Gastroesophageal sphincter (tissue), 4 donors: ENCODE measurements at regions not wholly inside any gene's neighbourhood (a gene's known extent, or its start where the extent isn't known, plus 50 kb on each side); places are given as distances from the start of the nearest gene placed in this dataset.

Source experiments
- ATAC-seq: fragments of 150-250 bp; one replicate; pipeline ENCODE4 v1.9.1; 2016; ENCODE audit warnings: mild to moderate bottlenecking, moderate library complexity
- H3K27ac ChIP-seq, 4 donors: fragments of 200-600 bp; sonication (generic) in 3 of 4; 1 replicate in 3 of 4; 2 replicates in 1 of 4; pipeline ENCODE4 v1.5.1; 2016 to 2019
- H3K27me3 ChIP-seq: fragments of 200-600 bp; sonication (generic); one replicate; pipeline ENCODE4 v1.5.1; 2019
- H3K36me3 ChIP-seq, 2 donors: fragments of 200-600 bp; sonication (generic); one replicate each; pipeline ENCODE4 v1.5.1; 2019; ENCODE audit warnings: control low read depth in 1 of 2
- H3K4me1 ChIP-seq, 3 donors: fragments of 200-600 bp; sonication (generic); 1 replicate in 2 of 3; 2 replicates in 1 of 3; pipeline ENCODE4 v1.5.1; 2016 to 2019; ENCODE audit warnings: control low read depth in 2 of 3
- H3K4me3 ChIP-seq, 2 donors: fragments of 200-600 bp; sonication (generic); one replicate each; pipeline ENCODE4 v1.5.1; 2019; ENCODE audit warnings: mild to moderate bottlenecking in 1 of 2, moderate library complexity in 1 of 2
- H3K9me3 ChIP-seq, 3 donors: fragments of 200-600 bp; sonication (generic); one replicate each; pipeline ENCODE4 v1.5.1; 2017 to 2019; ENCODE audit warnings: control low read depth in 2 of 3
- EP300 ChIP-seq: sonication (generic); formaldehyde crosslinking; IDR thresholded peaks from one replicate; pipeline ENCODE4 v1.6.1; 2017; ENCODE audit warnings: antibody characterized with exemption, mild to moderate bottlenecking
- POLR2A ChIP-seq, 2 donors: fragments of 450-650 bp; IDR thresholded peaks; one replicate each; pipeline ENCODE4 v1.6.1; 2017; ENCODE audit warnings: antibody characterized with exemption in 2 of 2, mild to moderate bottlenecking in 2 of 2, moderate library complexity in 1 of 2
- POLR2AphosphoS5 ChIP-seq: sonication (generic); formaldehyde crosslinking; IDR thresholded peaks from one replicate; pipeline ENCODE4 v1.6.1; 2017; ENCODE audit warnings: antibody characterized with exemption
- WGBS, 2 donors: methylation state at CpG; one replicate each; pipeline ENCODE4 v1.1.5; 2018; ENCODE audit warnings: low coverage in 1 of 2; 5-methylcytosine and 5-hydroxymethylcytosine counted together
- TF ChIP-seq, protein P1 (sequence below), 4 experiments: fragments of 200-600 bp in 2 of 4; fragments of 450-650 bp in 2 of 4; sonication (generic) in 1 of 4; IDR thresholded peaks; one replicate each; pipeline ENCODE4 v1.5.1; 2017 to 2019; ENCODE audit warnings: antibody characterized with exemption in 4 of 4, mild to moderate bottlenecking in 2 of 4, moderate library complexity in 2 of 4

DNA sequence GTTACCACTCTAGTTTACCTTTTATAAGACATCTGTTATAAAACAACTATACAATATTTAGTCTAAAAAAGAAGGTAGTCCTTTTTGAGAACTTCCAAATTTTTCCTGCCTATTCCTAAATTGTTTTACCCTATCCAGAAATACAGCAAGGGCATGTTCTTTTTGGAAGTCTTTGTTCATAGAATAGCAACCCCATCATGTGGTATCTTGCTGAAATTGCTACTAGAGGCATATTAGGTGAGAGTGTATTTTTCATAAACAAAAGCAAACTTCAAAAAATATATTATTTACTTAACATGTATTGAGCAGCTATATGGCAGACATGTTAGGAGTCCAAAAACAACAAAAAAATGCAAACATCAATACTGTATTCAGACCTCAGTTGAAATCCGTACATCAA lies 371.8 kb upstream of the NRSN1 start:
- no peak for ATAC-seq
- Histone ChIP-seq H3K9me3 (no peaks in the 10 kb centered on the region), H3K27ac (no peak overlapping the region), H3K27me3 (no peaks in the 10 kb centered on the region), H3K36me3 (no peaks in the 10 kb centered on the region), H3K4me1 (no peaks in the 10 kb centered on the region), H3K4me3 (no peak overlapping the region)
- WGBS, 2 donors = 82 to 100% methylated on average over 1 of the region's 1 CpG
- TF ChIP-seq EP300 (no peak), POLR2AphosphoS5 (no peak)
- TF ChIP-seq, protein P1, sequence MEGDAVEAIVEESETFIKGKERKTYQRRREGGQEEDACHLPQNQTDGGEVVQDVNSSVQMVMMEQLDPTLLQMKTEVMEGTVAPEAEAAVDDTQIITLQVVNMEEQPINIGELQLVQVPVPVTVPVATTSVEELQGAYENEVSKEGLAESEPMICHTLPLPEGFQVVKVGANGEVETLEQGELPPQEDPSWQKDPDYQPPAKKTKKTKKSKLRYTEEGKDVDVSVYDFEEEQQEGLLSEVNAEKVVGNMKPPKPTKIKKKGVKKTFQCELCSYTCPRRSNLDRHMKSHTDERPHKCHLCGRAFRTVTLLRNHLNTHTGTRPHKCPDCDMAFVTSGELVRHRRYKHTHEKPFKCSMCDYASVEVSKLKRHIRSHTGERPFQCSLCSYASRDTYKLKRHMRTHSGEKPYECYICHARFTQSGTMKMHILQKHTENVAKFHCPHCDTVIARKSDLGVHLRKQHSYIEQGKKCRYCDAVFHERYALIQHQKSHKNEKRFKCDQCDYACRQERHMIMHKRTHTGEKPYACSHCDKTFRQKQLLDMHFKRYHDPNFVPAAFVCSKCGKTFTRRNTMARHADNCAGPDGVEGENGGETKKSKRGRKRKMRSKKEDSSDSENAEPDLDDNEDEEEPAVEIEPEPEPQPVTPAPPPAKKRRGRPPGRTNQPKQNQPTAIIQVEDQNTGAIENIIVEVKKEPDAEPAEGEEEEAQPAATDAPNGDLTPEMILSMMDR (IDR thresholded peaks at IDR 0.05) = peak in 2 of 4 experiments; percentile 16 to 21

DNA sequence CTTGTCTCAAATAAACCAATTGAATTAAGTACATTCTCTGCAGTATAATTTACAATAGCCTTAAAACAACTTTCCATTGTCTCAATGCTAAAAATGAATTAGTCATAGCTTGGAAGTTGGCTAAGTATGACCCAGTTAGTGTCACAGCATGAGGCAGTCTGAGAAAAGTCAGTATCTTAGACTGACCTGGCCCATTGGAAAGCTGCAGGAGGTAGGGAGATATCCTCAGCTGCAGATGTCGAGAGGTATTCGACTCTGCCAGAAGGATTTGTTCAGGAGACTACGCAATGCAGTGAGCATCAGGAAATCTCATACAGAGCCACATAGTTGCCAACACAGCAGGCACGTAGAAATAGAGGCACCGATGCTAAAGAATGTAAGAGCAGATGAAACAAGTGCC lies 350.9 kb upstream of the NRSN1 start:
- no peak for ATAC-seq
- TF ChIP-seq, protein P1 (IDR thresholded peaks at IDR 0.05) = no peak
- TF ChIP-seq POLR2A (IDR thresholded peaks at IDR 0.05) (no peak), POLR2AphosphoS5 (no peak)
- Histone ChIP-seq H3K4me3 (no peak overlapping the region), H3K27ac (no peak overlapping the region), H3K36me3 (no peaks in the 10 kb centered on the region), H3K4me1 (no peaks in the 10 kb centered on the region), H3K27me3 (no peaks in the 10 kb centered on the region), H3K9me3 (no peaks in the 10 kb centered on the region)
- 46 to 62% methylated on average over 5 of the region's 5 CpGs for WGBS, 2 donors

- no peaks in the 10 kb centered on the region for H3K27me3 ChIP-seq
- peak overlapping the region in 1 of 4 donors; percentile 6 for H3K27ac ChIP-seq
- H3K4me1 ChIP-seq = peaks cover 0 to 8% (median 2%) of the 10 kb centered on the region in 3 donors
- no peaks in the 10 kb centered on the region for H3K36me3 ChIP-seq
- H3K4me3 ChIP-seq = no peak overlapping the region
- no peak for TF ChIP-seq POLR2A (IDR thresholded peaks at IDR 0.05)
- TF ChIP-seq EP300 = no peak
- TF ChIP-seq, protein P1 (IDR thresholded peaks at IDR 0.05) = no peak
- no peak for TF ChIP-seq POLR2AphosphoS5
- no peak for ATAC-seq
- H3K9me3 ChIP-seq = no peaks in the 10 kb centered on the region
- WGBS, 2 donors = 27 to 29% methylated on average over 2 of the region's 2 CpGs
Observed at GRCh38 chr6:23783901-23784300, 342.1 kb upstream of the NRSN1 start.

GRCh38 chr6:23784301-23784919 lies 341.6 kb upstream of the NRSN1 start:
- H3K9me3 ChIP-seq = no peaks in the 10 kb centered on the region
- WGBS, 2 donors = 14 to 20% methylated on average over 7 of the region's 7 CpGs
- H3K27me3 ChIP-seq = no peaks in the 10 kb centered on the region
- ATAC-seq = no peak
- H3K4me3 ChIP-seq = no peak overlapping the region
- TF ChIP-seq EP300 (no peak), POLR2A (IDR thresholded peaks at IDR 0.05) (no peak), POLR2AphosphoS5 (no peak)
- TF ChIP-seq, protein P1 (IDR thresholded peaks at IDR 0.05) = no peak
- peak overlapping the region in 1 of 4 donors; percentile 20 for H3K27ac ChIP-seq
- peaks cover 0 to 8% (median 2%) of the 10 kb centered on the region in 3 donors for H3K4me1 ChIP-seq
- H3K36me3 ChIP-seq = no peaks in the 10 kb centered on the region

DNA sequence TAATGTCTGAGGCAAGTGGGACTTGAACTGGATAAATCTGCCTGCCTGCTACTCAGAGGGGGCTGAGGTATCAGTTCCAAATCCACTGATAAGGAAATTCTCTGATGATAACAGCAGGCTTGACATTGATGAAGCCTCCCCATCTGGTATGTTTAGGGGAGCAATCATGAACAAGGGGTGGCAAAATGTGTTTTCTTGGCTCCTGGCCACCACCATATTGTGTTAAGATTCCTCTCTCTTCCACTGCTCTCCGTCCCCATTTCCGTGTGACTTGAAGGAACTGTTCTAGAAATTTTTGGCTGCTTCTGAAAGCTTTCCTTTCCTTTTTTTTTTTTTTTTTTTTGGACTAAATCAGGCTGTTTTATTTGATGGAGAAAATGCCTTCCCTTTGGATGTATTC lies 335.3 kb upstream of the NRSN1 start:
- Histone ChIP-seq H3K4me3 (no peak overlapping the region), H3K27ac (no peak overlapping the region), H3K27me3 (no peaks in the 10 kb centered on the region), H3K4me1 (no peaks in the 10 kb centered on the region), H3K9me3 (no peaks in the 10 kb centered on the region), H3K36me3 (no peaks in the 10 kb centered on the region)
- no peak for TF ChIP-seq POLR2AphosphoS5
- TF ChIP-seq EP300 = no peak
- 37 to 60% methylated on average over 1 to 2 of the region's 2 CpGs for WGBS, 2 donors
- ATAC-seq = no peak
